Endothelial cell of umbilical vein (primary cell): ENCODE measurements at regions not wholly inside any gene's neighbourhood (a gene's known extent, or its start where the extent isn't known, plus 50 kb on each side); places are given as distances from the start of the nearest gene placed in this dataset.

Experiments
- BruUV-seq: library from RNA; stranded (reverse); fragments of 400-500 nt; replicated peaks from 2 replicates; lab custom pipeline; 2021; lab: Mats Ljungman, UMichigan
- CTCF ChIA-PET: fragments of 300-600, 350-600 bp; sonication (Branson Sonifier 250); formaldehyde crosslinking; loops from one replicate; lab custom pipeline; 2021; ENCODE audit warnings: antibody characterized with exemption, inconsistent platforms; lab: Charles Lee
- POLR2A ChIA-PET: fragments of 300-600, 350-600 bp; sonication (Branson Sonifier 250); formaldehyde crosslinking; loops from one replicate; lab custom pipeline; 2021; ENCODE audit warnings: antibody characterized with exemption, inconsistent platforms; lab: Charles Lee
- DNase-seq: peaks from one replicate; pipeline ENCODE4 v3.0.0-alpha.2; 2011; ENCODE audit warnings: low read depth, low spot score
- FAIRE-seq: peaks from 2 replicates; lab custom pipeline; 2011; peaks lifted over from hg19 to GRCh38; lab: Jason Lieb, UNC
- H2AFZ ChIP-seq: 2 replicates; pipeline ENCODE4 v1.6.0; 2012; ENCODE audit warnings: low read depth, low read length, control low read depth, inconsistent platforms
- H3K27ac ChIP-seq: 2 replicates; pipeline ENCODE4 v1.5.1; 2011; ENCODE audit warnings: low read depth, mild to moderate bottlenecking, control low read depth, low read length, moderate library complexity; ENCODE audit not compliant: insufficient read depth
- H3K27me3 ChIP-seq, 2 experiments: 2 replicates each; pipeline versions ENCODE4 v1.6.0 to v1.6.1; 2011; ENCODE audit warnings: low read length in 2 of 2, mixed read lengths in 1 of 2; ENCODE audit not compliant: control insufficient read depth in 2 of 2, insufficient read depth in 2 of 2
- H3K36me3 ChIP-seq, 2 experiments: 2 replicates in 1 of 2; 3 replicates in 1 of 2; pipeline ENCODE4 v1.5.1; 2011; ENCODE audit warnings: low read length in 2 of 2, mild to moderate bottlenecking in 1 of 2, moderate library complexity in 1 of 2; ENCODE audit not compliant: control insufficient read depth in 2 of 2, insufficient read depth in 2 of 2; ENCODE audit errors: extremely low read depth in 1 of 2
- H3K4me1 ChIP-seq: 3 replicates; pipeline ENCODE4 v1.5.1; 2011; ENCODE audit warnings: mild to moderate bottlenecking, low read length; ENCODE audit not compliant: control insufficient read depth, insufficient read depth; ENCODE audit errors: extremely low read depth
- H3K4me2 ChIP-seq: 2 replicates; pipeline ENCODE4 v1.6.1; 2011; ENCODE audit warnings: low read length, control low read depth, mixed read lengths; ENCODE audit not compliant: insufficient read depth
- H3K4me3 ChIP-seq, 3 experiments: fragments of 200-600 bp in 1 of 3; sonication (generic), shearing (Covaris generic) in 1 of 3; replicated peaks in 1 of 3; 2 replicates each; pipeline ENCODE4 v1.5.1; 2011 to 2016; ENCODE audit warnings: control low read depth in 3 of 3, low read length in 3 of 3, mild to moderate bottlenecking in 2 of 3, inconsistent platforms in 1 of 3, low read depth in 1 of 3, moderate library complexity in 1 of 3; ENCODE audit not compliant: insufficient read depth in 1 of 3
- H3K79me2 ChIP-seq: 2 replicates; pipeline ENCODE4 v1.6.0; 2012; ENCODE audit warnings: low read length, inconsistent platforms; ENCODE audit not compliant: control insufficient read depth, insufficient read depth
- H3K9ac ChIP-seq: replicated peaks from 2 replicates; pipeline ENCODE3; 2011; ENCODE audit warnings: low read length, control low read depth; ENCODE audit not compliant: insufficient read depth; ENCODE audit errors: extremely low read depth
- H3K9me1 ChIP-seq: replicated peaks from 3 replicates; pipeline ENCODE4 v1.6.0; 2011; ENCODE audit warnings: mild to moderate bottlenecking, low read length; ENCODE audit not compliant: control insufficient read depth, insufficient read depth; ENCODE audit errors: extremely low read depth
- H3K9me3 ChIP-seq: replicated peaks from 2 replicates; pipeline ENCODE4 v1.5.1; 2012; ENCODE audit warnings: low read length, inconsistent platforms; ENCODE audit not compliant: control insufficient read depth, insufficient read depth
- H4K20me1 ChIP-seq: replicated peaks from 2 replicates; pipeline ENCODE3; 2011; ENCODE audit warnings: mild to moderate bottlenecking, low read length; ENCODE audit not compliant: control insufficient read depth, insufficient read depth; ENCODE audit errors: extremely low read depth
- CTCF ChIP-seq, 2 donors: IDR thresholded peaks; 1 replicate in 1 of 2; 2 replicates in 1 of 2; pipeline ENCODE4 v1.5.1; 2011; ENCODE audit warnings: low read length in 2 of 2, mild to moderate bottlenecking in 2 of 2, moderate library complexity in 2 of 2, control low read depth in 1 of 2, inconsistent platforms in 1 of 2, low read depth in 1 of 2; ENCODE audit not compliant: insufficient read depth in 1 of 2; ENCODE audit errors: extremely low read depth in 1 of 2
- EZH2 ChIP-seq: IDR thresholded peaks from 2 replicates; pipeline ENCODE4 v1.6.1; 2012; ENCODE audit warnings: borderline replicate concordance, low read depth, mild to moderate bottlenecking, moderate library complexity, low read length, inconsistent platforms; ENCODE audit not compliant: severe bottlenecking
- FOS ChIP-seq: IDR thresholded peaks from 2 replicates; pipeline ENCODE4 v1.6.1; 2011; ENCODE audit warnings: mild to moderate bottlenecking, low read length, moderate library complexity, borderline replicate concordance; ENCODE audit not compliant: insufficient read depth
- GATA2 ChIP-seq: IDR thresholded peaks from 2 replicates; pipeline ENCODE4 v1.7.0; 2011; ENCODE audit warnings: low read depth, mild to moderate bottlenecking, moderate library complexity, mixed read lengths, low read length; ENCODE audit not compliant: insufficient read length, insufficient read depth
- JUN ChIP-seq: IDR thresholded peaks from 2 replicates; pipeline ENCODE4 v1.6.1; 2011; ENCODE audit warnings: borderline replicate concordance, low read depth; ENCODE audit not compliant: insufficient read length, insufficient read depth
- MAX ChIP-seq: IDR thresholded peaks from 2 replicates; pipeline ENCODE4 v1.6.1; 2011; ENCODE audit not compliant: insufficient read depth, insufficient read length
- MYC ChIP-seq: IDR thresholded peaks from one replicate; pipeline ENCODE4 v1.6.1; 2011; ENCODE audit warnings: mild to moderate bottlenecking, low read depth, low read length
- POLR2A ChIP-seq: IDR thresholded peaks from 2 replicates; pipeline ENCODE4 v1.6.1; 2012; ENCODE audit warnings: low read depth, mild to moderate bottlenecking, control low read depth, low read length
- POLR2AphosphoS5 ChIP-seq: IDR thresholded peaks from 2 replicates; pipeline ENCODE4 v1.6.1; 2012; ENCODE audit warnings: low read depth, mild to moderate bottlenecking, control low read depth, low read length, moderate library complexity; ENCODE audit not compliant: insufficient read depth
- dilution Hi-C: fragments of 300-500 bp; cut with MboI; formaldehyde crosslinking; loops from one replicate; pipeline ENCODE4 v1.15.0; 2019; ENCODE audit warnings: low sequenced_read_pairs; ENCODE audit not compliant: extremely low pct_ligation_motif_present
- intact Hi-C: fragments of 100-400 bp; cut with micrococcal nuclease; formaldehyde crosslinking; loops from one replicate; pipeline ENCODE4 v1.10.0; 2022

GRCh38 chr5:119902593-119902992 is 273.2 kb downstream of the FAM170A start:
- Histone ChIP-seq H3K36me3 (no peaks in the 10 kb centered on the region), H3K4me2 (no peak overlapping the region), H3K4me3 (no peak overlapping the region), H3K9me1 (no peaks in the 10 kb centered on the region), H3K9ac (no peak overlapping the region), H4K20me1 (no peaks in the 10 kb centered on the region), H3K79me2 (no peaks in the 10 kb centered on the region), H3K4me1 (no peaks in the 10 kb centered on the region), H2AFZ (no peak overlapping the region), H3K27ac (no peak overlapping the region), H3K9me3 (no peaks in the 10 kb centered on the region), H3K27me3 (no peaks in the 10 kb centered on the region)
- ChIA-PET POLR2A (no interaction called here), CTCF (no interaction called here)
- DNase-seq, result no peak
- intact Hi-C loops (no loop called here), dilution Hi-C loops (no loop called here)
- no peak for FAIRE-seq
- TF ChIP-seq GATA2, result no peak
- BruUV-seq, result no TSS peak

GRCh38 chr5:119913425-119913824 is 284.1 kb downstream of the FAM170A start:
- intact Hi-C loops, result no loop called here
- DNase-seq (no peak), FAIRE-seq (no peak)
- no peaks in the 10 kb centered on the region for H3K79me2 ChIP-seq
- ChIA-PET CTCF (no interaction called here), POLR2A (no interaction called here)
- H3K4me1 ChIP-seq, result no peaks in the 10 kb centered on the region
- H4K20me1 ChIP-seq, result no peaks in the 10 kb centered on the region
- no peak overlapping the region for H3K4me3 ChIP-seq
- TF ChIP-seq JUN (no peak), POLR2A (no peak), MYC (no peak), POLR2AphosphoS5 (no peak), GATA2 (no peak), EZH2 (no peak), MAX (no peak), FOS (no peak), CTCF (IDR thresholded peaks at IDR 0.05; ENCODE audit: extremely low read depth in 1 of 2, insufficient read depth in 1 of 2, low read depth in 1 of 2, low read length in 2 of 2) (no peak)
- H3K9ac ChIP-seq, result no peak overlapping the region
- no peak overlapping the region for H3K4me2 ChIP-seq
- no peaks in the 10 kb centered on the region for H3K36me3 ChIP-seq
- no peak overlapping the region for H2AFZ ChIP-seq
- no peak overlapping the region for H3K27ac ChIP-seq
- BruUV-seq, result no TSS peak
- dilution Hi-C loops, result no loop called here
- no peaks in the 10 kb centered on the region for H3K27me3 ChIP-seq
- H3K9me3 ChIP-seq, result no peaks in the 10 kb centered on the region
- no peaks in the 10 kb centered on the region for H3K9me1 ChIP-seq
